IMR-90 (cell line): ENCODE measurements at regions not wholly inside any gene's neighbourhood (a gene's known extent, or its start where the extent isn't known, plus 50 kb on each side); places are given as distances from the start of the nearest gene placed in this dataset.

Experiments used
- ATAC-seq: fragments of 200-7000 bp; cut with Tn5 transposase; 2 replicates; pipeline ENCODE4 v1.9.1; 2020; ENCODE audit warnings: low read depth, mild to moderate bottlenecking, moderate library complexity
- BruUV-seq: library from RNA; stranded (reverse); fragments of 400-500 nt; replicated peaks from 2 replicates; lab custom pipeline; 2021; lab: Mats Ljungman, UMichigan
- CTCF ChIA-PET: fragments of 300-600 bp; formaldehyde crosslinking; extraction: SDS; loops from one replicate; lab custom pipeline; 2021; ENCODE audit warnings: antibody characterized with exemption; lab: Yijun Ruan, JAX
- POLR2A ChIA-PET: fragments of 300-600 bp; sonication (Branson Sonifier 250); formaldehyde crosslinking; loops from one replicate; lab custom pipeline; 2022; ENCODE audit warnings: antibody characterized with exemption; ENCODE audit not compliant: unreplicated experiment; lab: Charles Lee
- DNase-seq: peaks from one replicate; pipeline ENCODE4 v3.0.0; 2013
- H2AFZ ChIP-seq: replicated peaks from 2 replicates; pipeline ENCODE3; 2013; ENCODE audit warnings: low read length, mild to moderate bottlenecking; ENCODE audit not compliant: poor library complexity
- H2AK5ac ChIP-seq: 2 replicates; pipeline ENCODE4 v1.6.1; 2013; ENCODE audit warnings: low read depth, low read length, inconsistent platforms
- H2AK9ac ChIP-seq: replicated peaks from 2 replicates; pipeline ENCODE3; 2013; ENCODE audit warnings: mild to moderate bottlenecking, low read depth, low read length, moderate library complexity; ENCODE audit not compliant: poor library complexity
- H2BK120ac ChIP-seq: 2 replicates; pipeline ENCODE4 v1.6.1; 2013; ENCODE audit warnings: low read depth, low read length, inconsistent platforms
- H2BK15ac ChIP-seq: 3 replicates; pipeline ENCODE4 v1.6.1; 2013; ENCODE audit warnings: low read depth, low read length, inconsistent platforms
- H2BK20ac ChIP-seq: 2 replicates; pipeline ENCODE4 v1.6.1; 2013; ENCODE audit warnings: low read depth, mild to moderate bottlenecking, inconsistent platforms, low read length, moderate library complexity
- H2BK5ac ChIP-seq: 2 replicates; pipeline ENCODE4 v1.6.1; 2013; ENCODE audit warnings: mild to moderate bottlenecking, low read depth, low read length, inconsistent platforms; ENCODE audit not compliant: poor library complexity, severe bottlenecking
- H3K14ac ChIP-seq: replicated peaks from 2 replicates; pipeline ENCODE4 v1.6.1; 2013; ENCODE audit warnings: low read depth, low read length, inconsistent platforms
- H3K18ac ChIP-seq: 2 replicates; pipeline ENCODE4 v1.6.1; 2013; ENCODE audit warnings: low read depth, low read length, control low read depth
- H3K23ac ChIP-seq: 2 replicates; pipeline ENCODE4 v1.6.1; 2013; ENCODE audit warnings: low read depth, low read length, inconsistent platforms
- H3K27ac ChIP-seq: 2 replicates; pipeline ENCODE4 v1.5.1; 2013; ENCODE audit warnings: mild to moderate bottlenecking, control low read depth, low read length; ENCODE audit not compliant: insufficient read depth
- H3K27me3 ChIP-seq: 2 replicates; pipeline ENCODE4 v1.6.1; 2013; ENCODE audit warnings: low read length; ENCODE audit not compliant: control insufficient read depth, insufficient read depth
- H3K36me3 ChIP-seq: 2 replicates; pipeline ENCODE4 v1.6.1; 2013; ENCODE audit warnings: low read length, mixed read lengths; ENCODE audit not compliant: control insufficient read depth, insufficient read depth
- H3K4ac ChIP-seq: 2 replicates; pipeline ENCODE4 v1.6.1; 2013; ENCODE audit warnings: low read depth, low read length, inconsistent platforms
- H3K4me1 ChIP-seq: 2 replicates; pipeline ENCODE4 v1.6.1; 2013; ENCODE audit warnings: low read length, mixed read lengths; ENCODE audit not compliant: control insufficient read depth, insufficient read depth
- H3K4me2 ChIP-seq: 2 replicates; pipeline ENCODE4 v1.6.1; 2013; ENCODE audit warnings: low read depth, mild to moderate bottlenecking, control low read depth, low read length, moderate library complexity
- H3K4me3 ChIP-seq: 2 replicates; pipeline ENCODE4 v1.5.1; 2013; ENCODE audit warnings: low read depth, mild to moderate bottlenecking, control low read depth, low read length, moderate library complexity; ENCODE audit not compliant: insufficient read depth
- H3K56ac ChIP-seq: 2 replicates; pipeline ENCODE4 v1.6.1; 2013; ENCODE audit warnings: low read length, inconsistent platforms; ENCODE audit not compliant: insufficient read depth; ENCODE audit errors: extremely low read depth
- H3K79me1 ChIP-seq, 2 experiments: 2 replicates each; pipeline ENCODE4 v1.6.1; 2013; ENCODE audit warnings: low read length in 2 of 2, inconsistent platforms in 1 of 2, low read depth in 1 of 2
- H3K9ac ChIP-seq: 2 replicates; pipeline ENCODE4 v1.6.1; 2013; ENCODE audit warnings: low read depth, low read length, control low read depth
- H3K9me1 ChIP-seq: 2 replicates; pipeline ENCODE4 v1.6.1; 2013; ENCODE audit warnings: low read length, inconsistent platforms; ENCODE audit not compliant: insufficient read depth
- H3K9me3 ChIP-seq: 2 replicates; pipeline ENCODE4 v1.6.1; 2013; ENCODE audit warnings: low read length; ENCODE audit not compliant: control insufficient read depth, insufficient read depth
- H4K20me1 ChIP-seq: 2 replicates; pipeline ENCODE4 v1.6.1; 2013; ENCODE audit warnings: low read length, inconsistent platforms; ENCODE audit not compliant: insufficient read depth
- H4K5ac ChIP-seq: 2 replicates; pipeline ENCODE4 v1.6.1; 2013; ENCODE audit warnings: mild to moderate bottlenecking, low read depth, low read length, control low read depth
- H4K8ac ChIP-seq, 2 experiments: 2 replicates each; pipeline ENCODE4 v1.6.1; 2013; ENCODE audit warnings: low read depth in 2 of 2, low read length in 2 of 2, control low read depth in 1 of 2, inconsistent platforms in 1 of 2
- H4K91ac ChIP-seq: 2 replicates; pipeline ENCODE4 v1.6.1; 2013; ENCODE audit warnings: low read depth, low read length, inconsistent platforms; ENCODE audit not compliant: insufficient read depth
- BHLHE40 ChIP-seq: fragments of 150-350 bp; IDR thresholded peaks from 2 replicates; pipeline ENCODE4 v1.6.1; 2016; ENCODE audit warnings: mild to moderate bottlenecking, low read depth, low read length
- CEBPB ChIP-seq: IDR thresholded peaks from 2 replicates; pipeline ENCODE4 v1.6.1; 2012; ENCODE audit warnings: low read depth, low read length, improper control_type of control experiment
- CTCF ChIP-seq: conservative IDR thresholded peaks from 2 replicates; pipeline ENCODE4 v1.5.1; 2012; ENCODE audit warnings: mild to moderate bottlenecking, low read depth, low read length, improper control_type of control experiment
- ELK1 ChIP-seq: fragments of 150-350 bp; IDR thresholded peaks from 2 replicates; pipeline ENCODE4 v1.6.1; 2016; ENCODE audit warnings: low read depth, mild to moderate bottlenecking, low read length, moderate library complexity, borderline replicate concordance
- FOS ChIP-seq: fragments of 150-350 bp; IDR thresholded peaks from 2 replicates; pipeline ENCODE4 v1.6.1; 2016; ENCODE audit warnings: low read depth, low read length
- MAFK ChIP-seq: IDR thresholded peaks from 2 replicates; pipeline ENCODE4 v1.6.1; 2012; ENCODE audit warnings: low read depth, low read length, improper control_type of control experiment
- MAZ ChIP-seq: IDR thresholded peaks from 2 replicates; pipeline ENCODE4 v1.6.1; 2012; ENCODE audit warnings: low read depth, mild to moderate bottlenecking, low read length, improper control_type of control experiment, moderate library complexity, borderline replicate concordance
- MXI1 ChIP-seq: IDR thresholded peaks from 2 replicates; pipeline ENCODE4 v1.6.1; 2012; ENCODE audit warnings: low read depth, mild to moderate bottlenecking, low read length, moderate library complexity, borderline replicate concordance
- NFE2L2 ChIP-seq: fragments of 150-350 bp; IDR thresholded peaks from 2 replicates; pipeline ENCODE4 v1.6.1; 2016; ENCODE audit warnings: low read depth, mild to moderate bottlenecking, low read length
- POLR2A ChIP-seq: IDR thresholded peaks from 2 replicates; pipeline ENCODE4 v1.6.1; 2012; ENCODE audit warnings: mild to moderate bottlenecking, low read depth, low read length
- RAD21 ChIP-seq: IDR thresholded peaks from 2 replicates; pipeline ENCODE4 v1.6.1; 2012; ENCODE audit warnings: low read length, improper control_type of control experiment
- RCOR1 ChIP-seq: IDR thresholded peaks from 2 replicates; pipeline ENCODE4 v1.6.1; 2012; ENCODE audit warnings: mild to moderate bottlenecking, low read length, improper control_type of control experiment; ENCODE audit not compliant: insufficient replicate concordance
- SMC3 ChIP-seq: fragments of 150-350 bp; IDR thresholded peaks from 2 replicates; pipeline ENCODE4 v1.6.1; 2016; ENCODE audit warnings: low read depth, mild to moderate bottlenecking, antibody characterized with exemption, low read length, moderate library complexity
- WGBS, 2 experiments: methylation state at CpG; one replicate each; pipeline versions ENCODE4 v1.1.5 to v1.1.7; 2013; ENCODE audit warnings: missing lambda C conversion rate in 2 of 2; ENCODE audit not compliant: insufficient read length in 1 of 2; ENCODE audit errors: extremely low coverage in 2 of 2; 5-methylcytosine and 5-hydroxymethylcytosine counted together
- dilution Hi-C: fragments of 300-500 bp; cut with HindIII; formaldehyde crosslinking; loops from one replicate; pipeline ENCODE4 v1.14.3; 2018; ENCODE audit warnings: low sequenced_read_pairs; ENCODE audit not compliant: unreplicated experiment
- in situ Hi-C: fragments of 300-500 bp; cut with MboI; formaldehyde crosslinking; loops from 3 replicates; pipeline ENCODE4 v1.14.3; 2019; ENCODE audit warnings: low sequenced_read_pairs, inconsistent platforms, mixed read lengths
- intact Hi-C: fragments of 100-400 bp; cut with micrococcal nuclease; formaldehyde crosslinking; loops from 2 replicates; pipeline ENCODE4 v1.10.0; 2022

GRCh38 chr2:114049280-114049679 is 159.4 kb downstream of the ACTR3 start:
- no peak overlapping the region for H3K4me2 ChIP-seq
- no peaks in the 10 kb centered on the region for H3K79me1 ChIP-seq
- no TSS peak for BruUV-seq
- H2BK20ac ChIP-seq = no peak overlapping the region
- H2AK5ac ChIP-seq = no peak overlapping the region
- H3K27me3 ChIP-seq = no peaks in the 10 kb centered on the region; the same call in 1 of the 2 replicates
- no peak overlapping the region for H4K91ac ChIP-seq
- no peaks in the 10 kb centered on the region for H3K9me1 ChIP-seq
- H3K56ac ChIP-seq = no peak overlapping the region
- no peak overlapping the region for H3K9ac ChIP-seq
- H3K4me3 ChIP-seq = no peak overlapping the region
- H2AK9ac ChIP-seq = no peak overlapping the region
- no CpG with 5 or more reads among the region's 4 CpGs for WGBS, 2 experiments
- no peaks in the 10 kb centered on the region for H3K9me3 ChIP-seq
- POLR2A ChIA-PET = no interaction called here
- DNase-seq = no peak
- no peak overlapping the region for H4K5ac ChIP-seq
- no peaks in the 10 kb centered on the region for H3K4me1 ChIP-seq
- no peak overlapping the region for H2BK120ac ChIP-seq
- ATAC-seq = no peak
- no peak overlapping the region for H3K18ac ChIP-seq
- H3K14ac ChIP-seq = no peak overlapping the region
- in situ Hi-C loops (no loop called here), intact Hi-C loops (no loop called here), dilution Hi-C loops (no loop called here)
- H3K4ac ChIP-seq = no peak overlapping the region
- H3K27ac ChIP-seq = no peak overlapping the region
- no peak overlapping the region for H2BK5ac ChIP-seq
- no peak overlapping the region for H2AFZ ChIP-seq
- TF ChIP-seq CEBPB = no peak
- TF ChIP-seq NFE2L2 = no peak
- TF ChIP-seq CTCF = no peak
- no peak for TF ChIP-seq BHLHE40
- no peak for TF ChIP-seq RCOR1
- TF ChIP-seq MAFK = no peak
- TF ChIP-seq POLR2A = no peak
- no peak for TF ChIP-seq MXI1
- no peak for TF ChIP-seq MAZ
- no peak for TF ChIP-seq SMC3
- no peak for TF ChIP-seq RAD21
- no peak for TF ChIP-seq FOS
- no peak for TF ChIP-seq ELK1
- H3K23ac ChIP-seq = no peak overlapping the region
- H2BK15ac ChIP-seq = no peak overlapping the region
- H4K8ac ChIP-seq = no peak overlapping the region
- no peaks in the 10 kb centered on the region for H4K20me1 ChIP-seq
- no peaks in the 10 kb centered on the region for H3K36me3 ChIP-seq
- CTCF ChIA-PET = no interaction called here
